Activated naive CD8-positive, alpha-beta T cell (primary cell): ENCODE measurements at regions not wholly inside any gene's neighbourhood (a gene's known extent, or its start where the extent isn't known, plus 50 kb on each side); places are given as distances from the start of the nearest gene placed in this dataset.

Source experiments
- H3K27ac Mint-ChIP-seq: one replicate; pipeline ENCODE4 v1.8.0; 2021; ENCODE audit warnings: mixed read lengths
- H3K27me3 Mint-ChIP-seq: one replicate; pipeline ENCODE4 v1.8.0; 2021; ENCODE audit warnings: mixed read lengths
- H3K36me3 Mint-ChIP-seq: one replicate; pipeline ENCODE4 v1.8.0; 2021; ENCODE audit warnings: mixed read lengths
- H3K4me1 Mint-ChIP-seq: one replicate; pipeline ENCODE4 v1.8.0; 2021; ENCODE audit warnings: low read depth, mixed read lengths
- H3K4me3 Mint-ChIP-seq: one replicate; pipeline ENCODE4 v1.8.0; 2021; ENCODE audit warnings: mild to moderate bottlenecking, mixed read lengths
- H3K9me3 Mint-ChIP-seq: one replicate; pipeline ENCODE4 v1.8.0; 2021; ENCODE audit warnings: low read depth, mixed read lengths

DNA sequence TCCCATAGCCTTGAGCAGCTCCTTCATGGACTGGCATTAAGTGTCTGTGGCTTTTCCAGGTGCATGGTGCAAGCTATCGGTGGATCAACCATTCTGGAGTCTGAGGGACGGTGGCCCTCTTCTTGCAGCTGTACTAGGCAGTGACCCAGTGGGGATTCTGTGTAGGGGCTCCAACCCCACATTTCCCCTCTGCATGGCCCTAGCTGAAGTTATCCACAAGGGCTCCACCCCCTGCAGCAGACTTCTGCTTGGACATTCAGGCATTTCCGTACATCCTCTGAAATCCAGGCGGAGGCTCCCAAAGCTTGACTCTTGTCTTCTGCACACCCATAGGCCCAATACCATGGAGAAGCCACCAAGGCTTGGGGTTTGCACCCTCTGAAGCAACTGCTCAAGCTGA is 89.3 kb upstream of the PGRMC2 start:
- no peaks in the 10 kb centered on the region for H3K4me1 Mint-ChIP-seq
- no peaks in the 10 kb centered on the region for H3K27me3 Mint-ChIP-seq
- H3K36me3 Mint-ChIP-seq, result peaks cover 15% of the 10 kb centered on the region
- no peak overlapping the region for H3K4me3 Mint-ChIP-seq
- H3K27ac Mint-ChIP-seq, result no peak overlapping the region
- peaks cover 8% of the 10 kb centered on the region for H3K9me3 Mint-ChIP-seq

- peaks cover 8% of the 10 kb centered on the region for H3K9me3 Mint-ChIP-seq
- no peak overlapping the region for H3K4me3 Mint-ChIP-seq
- H3K27ac Mint-ChIP-seq, result no peak overlapping the region
- no peaks in the 10 kb centered on the region for H3K4me1 Mint-ChIP-seq
- H3K36me3 Mint-ChIP-seq, result peaks cover 15% of the 10 kb centered on the region
- H3K27me3 Mint-ChIP-seq, result no peaks in the 10 kb centered on the region
Measured at GRCh38 chr4:128376303-128376702, 88.7 kb upstream of the PGRMC2 start.

DNA sequence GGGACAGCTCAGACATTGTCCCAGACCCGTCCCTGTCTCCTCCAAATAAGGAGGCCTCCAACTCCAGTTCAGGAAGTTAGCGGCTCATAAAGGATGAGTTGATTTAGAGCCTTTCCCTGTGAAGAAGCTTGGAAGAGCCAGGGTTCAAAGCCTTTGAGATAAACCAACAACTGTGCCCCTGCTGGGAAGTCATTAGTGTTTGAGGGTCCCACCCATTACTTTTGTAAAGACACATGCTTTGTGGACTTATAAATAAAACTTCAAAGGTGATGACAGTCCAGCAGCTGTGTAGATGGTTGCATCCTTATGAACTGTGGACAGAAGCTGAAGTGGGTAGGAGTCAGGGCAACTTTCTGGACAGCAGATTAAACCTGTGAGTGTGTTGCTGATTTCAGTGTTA is 86.0 kb upstream of the PGRMC2 start:
- no peaks in the 10 kb centered on the region for H3K4me1 Mint-ChIP-seq
- H3K9me3 Mint-ChIP-seq, result peaks cover 13% of the 10 kb centered on the region
- no peak overlapping the region for H3K27ac Mint-ChIP-seq
- no peak overlapping the region for H3K4me3 Mint-ChIP-seq
- H3K36me3 Mint-ChIP-seq, result peaks cover 22% of the 10 kb centered on the region
- H3K27me3 Mint-ChIP-seq, result no peaks in the 10 kb centered on the region

- Mint-ChIP-seq H3K9me3 (peaks cover 13% of the 10 kb centered on the region), H3K27me3 (no peaks in the 10 kb centered on the region), H3K36me3 (peaks cover 23% of the 10 kb centered on the region), H3K4me1 (no peaks in the 10 kb centered on the region), H3K4me3 (no peak overlapping the region), H3K27ac (no peak overlapping the region)
Measured at GRCh38 chr4:128371876-128372275, 84.3 kb upstream of the PGRMC2 start.

GRCh38 chr4:128371001-128371777 is 83.6 kb upstream of the PGRMC2 start:
- no peak overlapping the region for H3K4me3 Mint-ChIP-seq
- peaks cover 8% of the 10 kb centered on the region for H3K9me3 Mint-ChIP-seq
- H3K27ac Mint-ChIP-seq, result no peak overlapping the region
- peaks cover 21% of the 10 kb centered on the region for H3K36me3 Mint-ChIP-seq
- no peaks in the 10 kb centered on the region for H3K27me3 Mint-ChIP-seq
- no peaks in the 10 kb centered on the region for H3K4me1 Mint-ChIP-seq

DNA sequence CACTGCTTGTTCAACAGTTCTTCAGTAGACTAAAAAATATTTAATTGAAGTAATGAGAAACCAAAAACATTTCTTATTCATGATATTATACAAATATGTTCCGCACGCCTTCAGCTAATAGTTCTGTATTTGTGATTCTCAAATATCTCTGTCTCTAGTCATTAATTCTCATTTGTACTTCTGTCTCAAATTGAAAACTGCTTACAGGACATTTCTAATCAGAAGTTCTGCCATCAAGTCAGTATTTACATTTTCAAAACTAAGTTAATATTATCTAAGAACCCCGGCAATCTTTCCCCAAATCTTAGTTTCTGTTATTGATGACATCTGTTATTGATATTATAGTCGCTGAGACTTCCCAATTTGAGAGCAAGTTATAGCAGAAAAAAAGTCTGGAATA is 78.6 kb upstream of the PGRMC2 start:
- no peak overlapping the region for H3K4me3 Mint-ChIP-seq
- no peaks in the 10 kb centered on the region for H3K4me1 Mint-ChIP-seq

GRCh38 chr4:128364565-128364964 is 77.0 kb upstream of the PGRMC2 start:
- Mint-ChIP-seq H3K36me3 (peaks cover 4% of the 10 kb centered on the region), H3K9me3 (peaks cover under 1% of the 10 kb centered on the region), H3K27ac (no peak overlapping the region), H3K27me3 (no peaks in the 10 kb centered on the region), H3K4me1 (no peaks in the 10 kb centered on the region), H3K4me3 (no peak overlapping the region)

More for the DNA sequence above, 78.6 kb upstream of the PGRMC2 start:
- Mint-ChIP-seq H3K36me3 (peaks cover 13% of the 10 kb centered on the region), H3K9me3 (peaks cover 5% of the 10 kb centered on the region), H3K27ac (no peak overlapping the region), H3K27me3 (no peaks in the 10 kb centered on the region)

DNA sequence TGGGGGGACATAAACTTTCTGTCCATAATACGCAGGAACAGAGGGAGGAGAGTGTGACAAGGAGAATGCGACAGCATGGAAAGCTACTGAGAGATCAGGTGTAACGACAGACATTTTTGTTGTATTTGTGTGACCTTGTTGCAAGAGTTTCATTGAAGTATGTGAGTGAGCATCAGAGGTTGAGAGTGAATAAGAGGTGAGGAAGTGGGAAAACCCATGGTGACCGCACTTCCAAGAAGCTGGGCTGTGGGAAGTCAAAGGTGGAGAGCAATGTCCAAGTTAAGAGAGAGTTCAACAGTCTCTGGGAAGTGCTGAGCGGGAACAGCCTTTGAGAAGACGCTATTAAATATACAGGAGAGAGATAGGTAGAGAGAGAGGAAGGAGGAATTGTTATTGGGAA is 76.4 kb upstream of the PGRMC2 start:
- Mint-ChIP-seq H3K36me3 (peaks cover 4% of the 10 kb centered on the region), H3K9me3 (no peaks in the 10 kb centered on the region), H3K27me3 (no peaks in the 10 kb centered on the region), H3K27ac (no peak overlapping the region), H3K4me3 (no peak overlapping the region), H3K4me1 (no peaks in the 10 kb centered on the region)

DNA sequence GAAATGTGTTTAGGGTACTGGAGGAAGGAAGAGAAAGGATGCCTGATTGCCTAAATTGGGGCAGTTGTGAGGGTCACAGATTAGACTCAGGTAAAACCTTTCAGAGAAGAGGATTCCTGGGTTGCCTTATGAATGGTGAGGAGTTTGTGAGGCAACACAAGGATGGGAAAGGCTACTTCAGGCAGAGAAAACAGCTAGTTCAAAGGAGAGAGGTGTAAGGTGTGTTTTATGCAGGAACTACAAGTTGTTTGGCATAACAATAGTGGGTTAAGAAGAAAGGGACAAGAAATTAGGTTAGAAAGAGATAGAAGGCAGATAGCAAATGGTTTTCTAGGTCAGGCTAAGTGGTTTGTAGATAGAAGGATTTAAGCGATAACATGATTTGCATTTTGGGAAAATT is 75.1 kb upstream of the PGRMC2 start:
- no peaks in the 10 kb centered on the region for H3K27me3 Mint-ChIP-seq
- H3K9me3 Mint-ChIP-seq, result no peaks in the 10 kb centered on the region
- H3K27ac Mint-ChIP-seq, result no peak overlapping the region
- peaks cover 4% of the 10 kb centered on the region for H3K36me3 Mint-ChIP-seq
- no peaks in the 10 kb centered on the region for H3K4me1 Mint-ChIP-seq
- H3K4me3 Mint-ChIP-seq, result no peak overlapping the region

DNA sequence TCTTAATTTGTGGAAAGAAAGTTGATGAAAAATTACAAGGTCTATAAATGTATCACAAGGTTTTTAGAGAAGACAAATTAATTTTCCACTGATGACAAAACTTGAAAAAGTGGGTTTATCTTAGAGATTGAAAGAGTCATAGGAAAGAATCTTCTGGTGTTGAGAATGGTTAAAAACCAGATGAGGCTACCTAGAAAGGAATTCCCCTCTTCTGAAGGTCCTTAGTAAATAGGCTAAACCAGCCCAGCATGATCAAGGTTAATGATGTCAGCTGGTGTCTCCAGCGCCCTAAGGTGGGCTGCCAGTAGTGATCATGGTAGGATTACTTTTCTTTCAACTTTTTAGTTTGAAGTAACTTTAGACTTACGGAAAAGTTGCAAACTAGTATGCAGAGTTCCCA is 71.8 kb upstream of the PGRMC2 start:
- Mint-ChIP-seq H3K27ac (no peak overlapping the region), H3K9me3 (no peaks in the 10 kb centered on the region), H3K27me3 (no peaks in the 10 kb centered on the region), H3K36me3 (peaks cover 4% of the 10 kb centered on the region), H3K4me1 (no peaks in the 10 kb centered on the region), H3K4me3 (no peak overlapping the region)

DNA sequence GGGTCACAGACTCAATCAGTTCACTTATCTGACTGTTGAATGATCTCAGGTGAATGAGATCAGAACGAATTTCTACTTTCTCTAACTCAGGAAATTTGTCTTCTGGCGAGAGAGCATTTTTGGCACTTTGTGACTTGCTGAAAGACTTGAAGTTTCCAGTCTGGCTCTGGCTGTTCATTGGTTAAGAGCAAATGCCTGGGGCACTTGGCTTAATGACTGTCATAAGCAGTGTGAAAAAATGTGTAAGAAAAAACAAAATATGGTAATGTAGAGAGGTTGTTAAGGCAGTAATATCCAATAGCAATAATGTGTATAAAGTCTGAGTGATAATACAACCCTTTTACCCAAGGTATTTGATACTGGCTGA is 71.3 kb upstream of the PGRMC2 start:
- Mint-ChIP-seq H3K27ac (no peak overlapping the region), H3K9me3 (no peaks in the 10 kb centered on the region), H3K4me3 (no peak overlapping the region), H3K36me3 (peaks cover 4% of the 10 kb centered on the region), H3K27me3 (no peaks in the 10 kb centered on the region), H3K4me1 (no peaks in the 10 kb centered on the region)

DNA sequence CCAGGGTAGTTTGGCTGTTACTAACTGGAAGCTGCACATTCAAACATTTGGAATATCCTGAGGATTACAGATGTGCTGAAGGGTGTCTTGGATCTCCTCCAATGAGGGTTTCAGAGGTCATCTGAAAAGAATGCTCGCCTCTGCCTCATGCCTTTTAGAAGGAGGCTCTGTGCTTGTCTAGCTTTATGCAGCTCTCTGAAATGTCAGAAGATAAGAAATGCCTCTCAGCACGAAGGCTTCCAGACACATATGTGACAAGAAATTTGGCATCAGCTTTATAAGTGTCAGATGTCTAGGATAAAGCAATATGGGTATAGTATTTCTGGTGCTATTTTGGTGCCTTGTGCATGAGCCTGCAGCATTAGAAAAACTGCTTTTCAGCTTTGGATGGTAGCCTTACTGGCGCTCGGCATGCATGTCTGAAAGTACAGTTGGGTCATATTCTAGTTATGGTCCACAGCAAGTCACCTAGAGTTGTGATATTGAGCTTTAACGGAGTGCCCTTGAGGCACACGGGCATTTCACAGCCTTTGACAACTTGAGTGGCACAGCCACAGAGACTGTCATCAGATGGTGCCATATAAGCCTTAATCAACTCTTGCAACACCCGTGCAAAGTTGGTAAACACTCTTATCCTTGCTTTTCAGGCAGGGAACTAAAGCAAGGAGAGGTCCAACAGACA is 70.8 kb upstream of the PGRMC2 start:
- Mint-ChIP-seq H3K36me3 (peaks cover 6% of the 10 kb centered on the region), H3K27me3 (no peaks in the 10 kb centered on the region), H3K27ac (no peak overlapping the region), H3K4me1 (no peaks in the 10 kb centered on the region), H3K4me3 (no peak overlapping the region), H3K9me3 (no peaks in the 10 kb centered on the region)

DNA sequence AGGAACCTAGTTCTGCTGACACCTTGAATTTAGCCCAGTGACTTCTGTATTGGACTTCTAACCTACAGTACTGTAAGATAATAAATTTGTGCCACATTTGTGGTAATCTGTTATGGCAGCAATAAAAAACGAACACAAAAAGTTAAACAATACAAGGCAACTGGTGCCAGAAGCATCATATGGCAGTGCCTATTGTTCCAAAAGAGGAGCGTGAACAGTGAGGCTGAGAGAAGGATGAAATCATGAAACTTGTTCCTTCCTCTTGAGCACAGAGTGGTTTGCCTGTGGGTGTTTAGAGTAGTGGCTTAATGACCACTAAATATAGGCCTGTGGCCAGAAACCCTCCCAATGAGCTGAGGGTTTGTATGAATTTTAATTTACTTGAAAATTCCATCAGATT is 69.7 kb upstream of the PGRMC2 start:
- Mint-ChIP-seq H3K36me3 (peaks cover 6% of the 10 kb centered on the region), H3K27ac (no peak overlapping the region), H3K4me1 (no peaks in the 10 kb centered on the region), H3K27me3 (no peaks in the 10 kb centered on the region), H3K9me3 (peaks cover 5% of the 10 kb centered on the region), H3K4me3 (no peak overlapping the region)

GRCh38 chr4:128355305-128355704 is 67.7 kb upstream of the PGRMC2 start:
- H3K4me3 Mint-ChIP-seq, result no peak overlapping the region
- H3K27ac Mint-ChIP-seq, result no peak overlapping the region
- H3K36me3 Mint-ChIP-seq, result peaks cover 6% of the 10 kb centered on the region
- H3K27me3 Mint-ChIP-seq, result no peaks in the 10 kb centered on the region
- peaks cover 5% of the 10 kb centered on the region for H3K9me3 Mint-ChIP-seq
- no peaks in the 10 kb centered on the region for H3K4me1 Mint-ChIP-seq

DNA sequence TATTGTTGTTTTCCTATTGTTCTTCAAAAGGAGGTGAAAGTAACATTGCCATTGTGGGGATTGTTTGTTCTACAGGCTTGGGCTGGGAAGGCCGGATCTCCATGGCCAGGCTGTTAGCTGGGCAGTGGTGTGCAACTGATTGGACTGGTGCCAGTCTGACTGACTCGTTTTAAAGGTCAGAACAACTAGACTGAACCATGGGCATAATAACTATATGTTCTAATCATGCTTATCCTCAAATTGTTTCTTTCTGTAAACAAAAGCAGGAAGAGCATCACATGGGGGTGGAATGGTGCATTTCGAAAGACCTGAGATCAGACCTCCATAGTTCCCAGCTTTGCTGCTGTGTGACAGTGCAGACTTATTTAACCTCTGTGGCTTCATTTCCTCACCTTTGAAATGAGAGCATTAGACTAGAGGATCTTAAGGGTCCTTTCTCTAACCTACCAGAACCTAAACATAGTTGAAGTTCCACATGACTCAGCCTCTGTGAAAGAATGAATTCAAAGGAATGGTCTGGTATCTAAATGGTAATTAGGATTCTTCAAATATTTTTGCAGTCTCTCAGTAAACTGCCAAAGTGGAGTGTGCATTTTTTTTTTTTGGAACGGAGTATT is 66.7 kb upstream of the PGRMC2 start:
- H3K27ac Mint-ChIP-seq, result no peak overlapping the region
- no peaks in the 10 kb centered on the region for H3K4me1 Mint-ChIP-seq
- peaks cover 10% of the 10 kb centered on the region for H3K36me3 Mint-ChIP-seq
- H3K4me3 Mint-ChIP-seq, result no peak overlapping the region
- H3K9me3 Mint-ChIP-seq, result peaks cover 5% of the 10 kb centered on the region
- no peaks in the 10 kb centered on the region for H3K27me3 Mint-ChIP-seq
